Cardiac fibroblast (primary cell): ENCODE measurements at regions not wholly inside any gene's neighbourhood (a gene's known extent, or its start where the extent isn't known, plus 50 kb on each side); places are given as distances from the start of the nearest gene placed in this dataset.
A peak's percentile ranks its signal among the peaks of the same experiment; 100 is the strongest.

Source experiments
- DNase-seq, 2 donors: peaks; one replicate each; pipeline versions ENCODE4 v3.0.0 to v3.0.0-alpha.2; 2010; ENCODE audit warnings: low read depth in 2 of 2
- H3K4me3 ChIP-seq, 2 donors: replicated peaks in 1 of 2; 1 replicate in 1 of 2; 2 replicates in 1 of 2; pipeline ENCODE4 v1.5.1; 2011; ENCODE audit warnings: low read depth in 2 of 2, low read length in 2 of 2, mild to moderate bottlenecking in 2 of 2, moderate library complexity in 1 of 2
- TF ChIP-seq, protein P1 (sequence below): IDR thresholded peaks from one replicate; pipeline ENCODE4 v1.5.1; 2011; ENCODE audit warnings: low read depth, mild to moderate bottlenecking, low read length, inconsistent platforms

DNA sequence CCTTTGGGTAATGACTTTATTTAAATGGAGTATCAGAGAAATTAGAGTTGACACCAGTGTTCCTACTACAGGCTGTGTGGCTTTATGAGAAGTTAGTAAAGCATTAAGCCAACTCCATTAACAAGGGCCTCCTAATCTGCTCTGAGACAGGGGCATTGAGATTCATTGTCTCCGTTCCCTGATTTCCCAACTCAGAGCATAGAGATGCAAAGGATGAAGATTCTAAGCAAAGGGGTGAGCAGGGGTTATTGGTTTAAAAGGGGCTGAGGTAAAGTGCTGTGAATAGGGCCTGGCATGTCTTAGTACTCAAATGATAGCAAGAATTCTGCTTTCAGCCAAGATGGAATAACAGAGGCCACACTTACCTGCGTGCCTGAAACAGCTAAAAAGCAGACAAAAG, 428.4 kb downstream of the PTPRU start:
- H3K4me3 ChIP-seq, result no peak overlapping the region
- no peak for DNase-seq
- TF ChIP-seq, protein P1, sequence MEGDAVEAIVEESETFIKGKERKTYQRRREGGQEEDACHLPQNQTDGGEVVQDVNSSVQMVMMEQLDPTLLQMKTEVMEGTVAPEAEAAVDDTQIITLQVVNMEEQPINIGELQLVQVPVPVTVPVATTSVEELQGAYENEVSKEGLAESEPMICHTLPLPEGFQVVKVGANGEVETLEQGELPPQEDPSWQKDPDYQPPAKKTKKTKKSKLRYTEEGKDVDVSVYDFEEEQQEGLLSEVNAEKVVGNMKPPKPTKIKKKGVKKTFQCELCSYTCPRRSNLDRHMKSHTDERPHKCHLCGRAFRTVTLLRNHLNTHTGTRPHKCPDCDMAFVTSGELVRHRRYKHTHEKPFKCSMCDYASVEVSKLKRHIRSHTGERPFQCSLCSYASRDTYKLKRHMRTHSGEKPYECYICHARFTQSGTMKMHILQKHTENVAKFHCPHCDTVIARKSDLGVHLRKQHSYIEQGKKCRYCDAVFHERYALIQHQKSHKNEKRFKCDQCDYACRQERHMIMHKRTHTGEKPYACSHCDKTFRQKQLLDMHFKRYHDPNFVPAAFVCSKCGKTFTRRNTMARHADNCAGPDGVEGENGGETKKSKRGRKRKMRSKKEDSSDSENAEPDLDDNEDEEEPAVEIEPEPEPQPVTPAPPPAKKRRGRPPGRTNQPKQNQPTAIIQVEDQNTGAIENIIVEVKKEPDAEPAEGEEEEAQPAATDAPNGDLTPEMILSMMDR, result no peak

DNA sequence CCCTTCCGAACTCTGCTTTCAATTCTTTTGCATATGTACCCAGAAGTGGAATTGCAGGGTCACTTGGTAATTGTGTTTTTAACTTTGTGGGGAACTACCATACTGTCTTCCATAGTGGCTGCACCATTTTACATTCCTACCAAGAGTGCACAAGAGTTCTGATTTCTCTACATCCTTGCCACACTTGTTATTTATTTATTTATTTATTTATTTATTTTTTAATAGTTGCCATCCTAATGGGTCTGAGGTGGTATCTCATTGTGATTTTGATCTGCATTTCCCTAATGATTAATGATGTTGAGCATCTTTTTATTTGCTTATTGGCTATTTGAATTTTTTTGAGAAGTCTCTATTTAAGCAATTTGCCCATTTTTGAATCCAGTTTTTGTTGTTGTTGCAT, 422.4 kb downstream of the PTPRU start:
- no peak overlapping the region for H3K4me3 ChIP-seq
- TF ChIP-seq, protein P1, result no peak
- DNase-seq, result no peak

DNA sequence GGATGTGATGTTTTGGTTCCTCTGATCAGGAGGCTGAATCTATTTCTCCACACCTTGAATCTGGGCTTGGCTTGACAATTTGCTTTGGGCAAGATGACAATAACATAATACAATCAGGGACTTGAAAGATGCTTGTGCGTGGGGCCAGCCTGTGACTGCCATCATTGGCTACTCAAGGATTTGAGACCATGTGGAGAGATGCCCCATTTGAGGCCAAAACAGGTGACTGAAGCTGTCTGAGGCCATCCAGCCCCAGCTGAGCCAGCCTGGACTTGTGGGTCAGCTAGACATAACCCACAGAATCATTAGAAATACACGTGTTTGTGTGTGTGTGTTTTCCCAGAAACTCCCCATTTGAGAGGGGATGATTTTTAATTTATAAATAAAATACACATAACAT, 421.5 kb downstream of the PTPRU start:
- no peak overlapping the region for H3K4me3 ChIP-seq
- DNase-seq, result no peak
- TF ChIP-seq, protein P1, result no peak

DNA sequence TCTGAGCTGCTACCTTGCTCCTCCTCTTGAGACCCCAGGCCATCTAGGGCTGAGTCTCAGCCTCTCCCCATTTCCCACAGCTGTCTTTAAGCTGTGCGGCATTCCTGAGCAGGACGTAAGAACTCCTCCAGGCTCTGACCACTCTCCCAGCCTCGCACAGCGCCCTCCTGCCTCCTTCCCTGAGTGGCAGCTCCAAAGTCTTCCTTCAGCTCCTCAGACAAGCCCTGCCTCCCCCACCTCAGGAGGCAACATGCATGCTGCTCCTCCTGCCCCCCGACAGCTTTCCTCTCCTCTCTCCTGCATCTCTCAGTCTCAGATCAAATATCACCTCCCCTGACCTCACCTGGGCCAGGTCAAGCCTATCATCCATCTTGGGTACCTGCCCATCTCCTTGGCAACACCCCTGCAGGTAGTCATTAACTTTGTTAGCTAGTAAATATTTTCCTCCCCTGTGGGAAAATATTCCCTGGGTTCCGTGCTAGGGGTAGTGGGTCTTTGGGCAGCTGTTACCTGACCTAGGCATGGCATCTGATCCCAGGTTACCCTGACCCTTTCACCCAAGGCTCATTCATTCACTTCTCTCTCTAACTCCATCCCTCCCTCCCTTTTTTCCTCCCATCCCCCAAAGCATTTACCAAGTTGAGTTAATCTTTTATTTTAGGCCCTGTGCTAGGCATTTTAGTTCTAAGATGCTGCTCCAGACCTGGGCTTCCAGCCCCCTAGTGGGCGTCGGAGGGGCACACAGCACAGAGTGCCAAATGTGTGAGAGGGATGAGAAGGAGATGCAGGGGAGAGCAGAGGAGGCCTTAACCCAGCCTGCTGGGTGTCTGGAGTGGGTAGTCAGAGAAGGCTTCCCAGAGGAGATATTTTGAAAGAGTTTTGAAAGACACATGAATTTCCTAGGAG, 419.9 kb downstream of the PTPRU start:
- TF ChIP-seq, protein P1, result peak; percentile 25
- no peak overlapping the region for H3K4me3 ChIP-seq
- DNase-seq, result no peak

DNA sequence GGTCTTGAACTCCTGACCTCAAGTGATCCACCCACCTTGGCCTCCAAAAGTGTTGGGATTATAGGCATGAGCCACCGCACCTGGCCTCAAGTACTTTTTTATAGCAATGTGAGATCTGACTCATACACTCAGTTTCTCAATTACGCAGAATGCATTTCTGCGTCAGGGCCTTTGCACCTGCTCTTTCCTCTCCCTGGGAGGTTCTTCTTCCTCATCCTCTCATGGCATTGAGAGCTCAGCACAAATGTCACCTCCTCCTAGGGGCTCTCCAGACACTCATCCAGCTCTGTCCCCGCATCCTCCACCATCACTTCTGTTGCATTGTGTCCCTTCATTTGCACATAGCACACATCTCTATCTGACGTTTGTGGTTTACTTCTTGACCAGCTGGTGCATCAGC, 418.8 kb downstream of the PTPRU start:
- no peak overlapping the region for H3K4me3 ChIP-seq
- no peak for DNase-seq
- TF ChIP-seq, protein P1, result no peak

DNA sequence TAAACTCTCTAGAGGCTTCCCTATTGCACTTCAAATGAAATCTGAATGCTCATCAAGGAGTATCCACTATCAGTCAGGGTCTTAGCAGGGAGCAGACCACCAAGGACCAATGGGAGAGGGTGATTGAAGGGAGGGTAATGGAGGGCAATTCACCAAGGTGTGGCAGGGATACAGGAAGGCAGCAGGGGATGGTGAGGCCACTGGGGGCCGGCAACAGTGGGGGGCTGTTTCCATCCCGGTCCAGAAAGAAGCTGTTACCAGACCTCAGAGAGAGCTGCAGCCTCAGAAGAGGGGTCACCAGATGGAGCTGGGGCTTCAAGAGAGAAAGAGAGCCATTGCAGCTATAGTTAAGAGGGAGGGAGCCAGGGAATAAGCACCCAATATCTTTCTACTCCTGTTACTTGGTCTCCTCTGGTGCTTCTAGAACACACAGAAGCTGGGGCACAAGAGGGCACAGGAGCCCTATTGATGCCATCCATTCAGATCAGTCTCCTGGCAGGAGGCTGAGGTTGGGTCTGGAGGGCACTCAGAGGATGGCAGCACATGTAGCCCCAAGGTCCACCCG, 417.6 kb downstream of the PTPRU start:
- DNase-seq, result no peak

More for the DNA sequence above, 417.6 kb downstream of the PTPRU start:
- TF ChIP-seq, protein P1, result no peak
- no peak overlapping the region for H3K4me3 ChIP-seq
